HG03103 (cell line): ENCODE measurements at regions not wholly inside any gene's neighbourhood (a gene's known extent, or its start where the extent isn't known, plus 50 kb on each side); places are given as distances from the start of the nearest gene placed in this dataset.
A peak's percentile ranks its signal among the peaks of the same experiment; 100 is the strongest.

ENCODE experiments used
- ATAC-seq: cut with Tn5 transposase; IDR thresholded peaks from one replicate; pipeline ENCODE4 v1.9.1; 2021; ENCODE audit warnings: low read depth; ENCODE audit not compliant: unreplicated experiment

DNA sequence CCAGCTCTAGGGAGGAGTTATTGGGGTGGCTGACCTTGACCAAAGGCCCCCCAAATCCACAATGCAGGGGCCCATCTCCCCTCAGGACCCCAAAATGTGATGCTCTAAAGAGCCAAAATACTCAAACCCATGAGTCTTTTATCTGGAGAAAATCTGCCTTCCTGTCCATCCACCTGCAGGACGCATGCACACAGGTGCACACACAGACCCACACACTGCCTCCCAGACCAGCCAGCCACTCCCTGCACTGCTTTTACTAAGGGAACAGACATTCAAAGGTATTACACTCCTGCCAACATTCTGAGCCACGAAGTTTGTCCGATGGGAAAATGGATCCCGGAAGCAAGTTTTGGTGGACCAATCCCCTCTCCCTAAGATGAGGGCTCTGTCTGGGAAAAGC, 76.1 kb upstream of the CDH5 start:
- no peak for ATAC-seq

DNA sequence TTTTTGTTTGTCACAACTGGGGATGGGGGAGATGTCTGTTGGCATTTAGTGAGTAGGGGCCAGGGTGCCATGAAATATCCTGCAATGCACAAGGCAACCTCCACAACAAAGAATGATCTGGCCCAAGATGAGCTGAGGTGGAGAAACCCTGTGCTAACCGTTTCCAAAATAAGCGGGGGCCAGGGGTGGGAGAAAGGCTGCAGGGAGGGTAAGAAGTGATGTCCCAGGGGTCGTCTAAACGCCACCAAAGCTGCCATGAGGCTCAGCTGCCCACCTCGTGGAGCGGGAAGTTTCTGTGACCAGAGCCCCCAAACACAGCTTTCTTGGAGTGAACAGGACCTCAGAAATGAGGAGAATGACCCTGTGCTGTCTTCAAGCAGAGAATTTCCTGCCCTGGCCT, 76.5 kb upstream of the CDH5 start:
- ATAC-seq: no peak

DNA sequence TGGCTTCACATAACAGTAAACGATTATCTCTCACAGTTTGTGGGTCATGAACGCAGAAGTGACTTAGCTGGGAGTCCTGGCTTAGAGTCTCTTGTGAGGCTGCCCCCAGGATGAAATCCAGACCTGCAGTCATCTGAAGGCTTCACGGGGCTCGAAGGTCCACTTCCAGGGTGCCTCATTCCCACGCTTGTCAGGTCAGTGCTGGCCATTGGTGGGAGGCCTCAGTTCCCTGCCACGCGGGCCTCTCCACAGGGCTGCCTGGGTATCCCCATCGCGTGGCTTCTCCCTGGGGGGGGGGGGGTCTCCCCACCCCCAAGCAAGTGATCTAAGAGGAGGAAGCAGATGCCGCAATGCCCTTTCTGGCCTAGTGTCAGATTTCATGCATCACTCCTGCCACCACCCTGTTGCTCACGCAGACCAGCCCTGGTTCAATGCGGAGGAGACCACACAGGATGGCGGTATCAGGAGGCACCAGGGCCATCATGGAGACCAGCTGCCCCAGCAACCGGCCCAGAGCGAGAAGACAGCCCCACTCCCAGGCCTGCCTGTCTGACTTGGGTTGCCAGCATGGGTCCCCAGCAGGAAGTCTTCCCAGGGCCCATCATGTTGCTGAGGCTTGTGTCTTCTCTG, 77.3 kb upstream of the CDH5 start:
- no peak for ATAC-seq

DNA sequence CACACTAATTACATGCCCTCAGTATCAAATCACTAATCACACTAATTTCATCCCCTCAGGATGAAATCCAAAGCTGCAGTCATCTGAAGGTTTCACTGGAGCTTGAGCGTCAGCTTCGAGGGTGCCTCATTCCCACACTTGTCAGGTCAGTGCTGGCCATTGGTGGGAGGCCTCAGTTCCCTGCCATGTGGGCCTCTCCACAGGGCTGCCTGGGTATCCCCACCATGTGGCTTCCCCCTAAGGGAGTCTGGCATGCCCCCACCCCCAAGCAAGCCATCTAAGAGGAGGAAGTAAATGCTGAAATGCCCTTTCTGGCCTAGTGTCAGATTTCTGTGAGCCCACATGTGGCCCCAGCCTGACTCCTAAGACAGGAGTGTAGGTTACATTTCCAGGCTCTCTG, 78.6 kb upstream of the CDH5 start:
- ATAC-seq: no peak

DNA sequence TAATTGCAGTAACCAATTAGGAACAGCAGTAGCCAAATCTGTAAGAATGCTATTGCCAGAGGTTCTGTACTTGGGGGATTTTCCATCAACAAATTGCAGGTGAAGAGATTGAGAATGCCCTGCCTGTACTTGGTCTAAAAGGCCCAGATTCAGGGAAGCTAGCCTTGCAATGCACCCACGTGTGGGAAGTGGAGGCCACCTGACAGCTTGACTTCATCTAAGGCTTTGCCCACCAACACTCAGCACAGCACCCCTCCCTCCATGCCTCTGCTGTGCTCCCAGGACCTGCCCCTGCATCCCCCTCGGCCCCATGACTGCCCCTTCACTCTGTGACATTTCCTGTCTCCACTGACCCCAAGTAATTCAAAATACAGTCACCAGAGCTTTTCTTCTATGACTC, 79.1 kb upstream of the CDH5 start:
- no peak for ATAC-seq

DNA sequence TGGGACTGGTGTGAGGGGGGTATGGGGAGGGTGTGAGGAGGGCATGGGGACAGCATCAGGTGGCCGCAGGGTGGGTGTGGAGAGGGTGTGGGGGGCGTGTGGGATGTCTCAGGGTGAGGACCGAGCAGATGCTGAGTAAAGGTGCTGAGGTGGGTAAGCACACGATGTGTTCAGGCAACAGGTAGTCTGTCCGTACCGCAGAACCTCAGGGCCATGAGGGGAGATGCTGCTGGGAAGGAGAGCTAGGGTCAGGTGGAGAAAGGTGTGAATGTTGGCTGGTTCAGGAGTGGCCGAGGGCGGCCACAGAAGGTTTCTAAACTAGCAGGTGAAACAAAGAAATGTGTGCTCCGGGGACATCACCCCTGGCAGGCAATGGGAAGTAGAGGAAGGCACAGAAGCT, 80.0 kb upstream of the CDH5 start:
- no peak for ATAC-seq

DNA sequence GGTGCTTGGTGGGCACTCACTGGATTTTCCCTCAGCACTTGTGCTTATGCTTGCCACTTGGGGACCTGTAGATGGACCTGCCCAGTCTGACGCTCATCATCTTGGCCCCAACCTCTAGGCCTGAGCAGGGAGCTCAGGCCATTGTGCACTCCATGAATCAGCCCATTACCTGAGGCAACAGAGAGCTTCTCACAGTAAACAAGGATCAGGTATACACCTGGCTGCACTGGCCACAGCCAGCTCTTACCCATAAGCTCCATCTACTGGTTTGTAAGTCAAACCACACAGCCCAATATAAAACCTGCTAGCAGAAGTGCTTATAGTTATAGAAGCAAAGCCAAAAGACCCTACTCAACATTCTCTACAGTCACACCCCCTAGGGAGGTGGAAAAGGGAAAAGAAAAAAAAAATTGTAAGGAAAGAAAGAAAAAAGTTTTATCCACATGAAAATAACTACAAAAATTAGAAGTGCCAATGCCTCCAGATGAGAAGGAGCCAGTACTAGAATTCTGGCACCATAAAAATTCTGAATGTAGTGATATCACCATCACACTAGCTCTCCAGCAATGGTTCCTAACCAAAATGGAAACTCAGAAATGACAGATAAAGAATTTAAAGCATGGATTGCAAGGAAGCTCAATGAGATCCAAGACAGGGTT, 87.8 kb upstream of the CDH5 start:
- no peak for ATAC-seq

DNA sequence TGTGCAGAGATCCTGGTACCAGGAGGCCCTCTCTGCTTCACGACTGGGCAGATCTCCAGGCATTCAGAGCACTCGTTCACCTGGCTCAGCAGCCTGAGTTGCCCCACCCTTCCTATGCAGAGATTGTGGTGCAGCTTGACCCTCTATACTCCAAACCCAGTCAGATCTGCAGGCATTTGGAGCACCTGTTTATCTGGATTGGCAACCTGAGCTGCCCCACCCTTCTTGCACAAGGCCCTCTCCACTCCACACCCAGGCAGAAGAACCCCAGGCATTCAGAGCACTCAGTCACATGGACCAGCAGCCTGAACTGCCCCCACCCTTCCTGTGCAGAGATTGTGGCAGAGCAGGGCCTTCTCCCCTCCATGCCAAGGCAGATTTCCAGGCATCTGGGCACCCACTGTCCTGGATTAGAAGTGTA, 88.4 kb upstream of the CDH5 start:
- no peak for ATAC-seq

DNA sequence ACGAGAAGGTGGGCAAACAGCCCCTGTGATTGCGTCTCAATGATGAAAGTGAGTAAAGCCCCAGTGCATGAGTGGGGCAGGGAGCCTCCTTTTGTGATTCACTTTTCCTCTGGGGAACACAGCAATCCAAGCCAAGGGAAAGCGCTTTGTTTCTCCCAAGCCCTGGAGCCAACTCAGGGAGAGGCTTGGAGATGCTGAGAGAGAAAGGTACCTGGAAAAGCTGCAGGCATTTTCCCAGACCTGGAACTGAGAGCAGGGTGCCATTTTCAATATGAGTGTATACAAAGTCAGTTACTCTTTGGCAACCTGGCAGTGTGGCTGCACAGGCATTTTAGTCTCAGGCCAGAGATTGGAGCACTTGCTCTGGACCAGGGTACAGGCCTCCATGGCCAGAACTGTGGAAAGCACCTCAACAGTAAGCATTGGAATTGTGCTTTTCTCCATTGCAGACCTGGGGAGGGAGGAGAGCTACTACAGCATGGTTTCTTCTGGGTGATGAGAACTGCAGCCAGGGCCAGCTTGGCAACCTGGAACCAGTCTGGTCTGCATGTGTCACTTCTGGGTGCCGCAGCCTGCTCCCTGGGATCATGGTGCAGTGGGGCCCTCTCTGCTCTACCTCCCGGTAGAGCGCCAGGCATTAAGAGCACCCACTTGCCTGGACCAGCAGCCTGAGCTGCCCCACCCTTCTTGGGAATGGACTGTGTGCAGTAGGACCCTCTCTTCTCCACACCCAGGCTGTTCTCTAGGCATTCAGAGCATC, 89.0 kb upstream of the CDH5 start:
- ATAC-seq: no peak

DNA sequence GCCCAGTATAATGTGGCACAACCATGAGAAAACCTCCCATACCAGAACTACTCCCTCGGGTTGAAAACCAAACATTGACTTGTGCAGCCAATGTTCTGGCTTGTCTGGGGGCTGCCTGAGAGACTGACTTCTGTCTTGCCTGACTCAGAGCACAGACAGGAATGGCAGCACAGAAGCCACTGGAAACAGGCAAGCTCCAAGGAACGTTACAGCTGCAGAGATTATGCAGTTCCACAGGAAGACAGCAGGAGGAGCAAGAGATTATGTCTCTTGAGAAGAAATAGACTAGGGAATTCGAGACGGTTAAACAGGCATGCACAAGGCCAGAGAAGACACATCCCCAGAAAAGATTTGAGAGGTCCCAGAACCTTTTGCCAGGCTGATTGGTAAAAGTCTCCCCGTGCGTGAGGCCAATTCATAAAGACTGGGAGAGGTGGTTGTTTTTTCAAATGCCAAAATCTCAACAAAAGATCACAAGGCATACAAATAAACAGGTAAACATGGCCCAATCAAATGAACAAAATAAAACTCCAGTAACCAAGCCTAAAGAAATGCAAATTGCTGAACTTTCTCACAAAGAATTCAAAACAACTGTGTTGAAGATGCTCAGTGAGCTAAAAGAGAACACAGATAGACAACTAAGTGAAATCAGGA, 90.6 kb upstream of the CDH5 start:
- ATAC-seq: no peak

DNA sequence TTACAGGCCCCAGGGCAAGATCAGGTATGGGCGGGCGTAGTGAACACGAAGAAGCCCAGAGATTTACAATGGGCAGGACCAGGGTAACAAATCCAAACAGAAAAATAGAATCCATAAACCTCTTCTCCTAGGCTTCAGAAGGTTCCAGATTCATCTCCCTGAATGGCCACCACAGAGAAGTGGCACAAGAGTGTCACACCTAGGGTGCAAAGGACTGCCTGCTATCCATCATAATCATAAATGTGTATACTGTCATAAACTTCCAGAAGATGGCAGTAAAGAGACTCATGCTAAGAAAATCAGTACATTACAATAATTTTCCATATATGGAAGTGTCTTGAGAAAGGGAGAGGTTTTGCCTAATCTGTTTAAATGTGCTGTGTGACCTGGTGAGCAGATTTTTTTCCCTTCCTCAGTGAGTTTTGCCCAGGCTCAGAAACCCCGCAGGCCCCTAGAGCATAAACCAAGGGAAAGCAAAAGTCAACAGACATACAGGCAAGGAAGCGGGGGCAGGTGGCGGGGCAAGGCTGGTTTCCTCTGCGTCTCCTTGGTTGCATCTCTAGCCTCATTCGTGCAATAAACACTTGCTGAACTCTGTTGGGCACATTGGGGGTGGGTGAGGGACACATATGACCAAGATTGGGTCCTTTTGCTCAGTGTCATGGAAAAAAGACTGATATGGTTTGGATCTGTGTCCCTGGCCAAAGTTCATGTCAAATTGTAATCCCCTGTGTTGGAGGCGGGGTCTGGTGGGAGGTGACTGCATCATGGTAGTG, 92.0 kb upstream of the CDH5 start:
- no peak for ATAC-seq

DNA sequence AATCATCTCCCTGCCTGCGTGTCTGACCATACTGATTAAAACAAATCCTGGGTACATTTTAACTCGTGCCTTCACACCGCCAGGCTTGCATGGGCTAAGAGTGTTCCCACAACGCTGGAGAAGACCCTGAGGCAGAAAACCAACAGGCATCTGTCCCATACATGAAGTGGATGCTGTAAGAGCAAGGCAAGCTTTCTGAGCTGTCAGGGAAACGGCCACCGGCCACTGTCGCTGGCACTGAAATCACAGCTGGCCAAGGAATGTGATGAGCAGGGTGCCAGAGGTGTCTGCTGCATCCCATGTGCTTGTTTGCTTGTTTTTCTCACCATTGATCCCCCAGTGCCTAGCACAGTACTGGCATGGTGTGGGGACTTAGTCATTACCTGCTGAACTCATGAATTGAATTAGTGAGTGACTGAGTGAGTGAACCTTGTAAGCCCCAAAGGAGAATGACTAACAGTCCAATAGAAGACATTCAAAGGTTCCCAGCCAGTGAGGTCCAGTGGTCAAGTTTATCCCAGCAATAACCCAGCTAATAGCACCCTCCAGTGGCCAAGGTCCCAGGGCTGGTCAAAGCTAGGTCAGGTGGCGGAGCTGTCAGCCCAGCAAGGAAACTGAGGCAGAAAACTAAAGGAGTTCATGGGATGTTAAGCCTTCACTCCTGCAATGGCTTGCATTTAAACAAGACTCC, 92.7 kb upstream of the CDH5 start:
- ATAC-seq: no peak

DNA sequence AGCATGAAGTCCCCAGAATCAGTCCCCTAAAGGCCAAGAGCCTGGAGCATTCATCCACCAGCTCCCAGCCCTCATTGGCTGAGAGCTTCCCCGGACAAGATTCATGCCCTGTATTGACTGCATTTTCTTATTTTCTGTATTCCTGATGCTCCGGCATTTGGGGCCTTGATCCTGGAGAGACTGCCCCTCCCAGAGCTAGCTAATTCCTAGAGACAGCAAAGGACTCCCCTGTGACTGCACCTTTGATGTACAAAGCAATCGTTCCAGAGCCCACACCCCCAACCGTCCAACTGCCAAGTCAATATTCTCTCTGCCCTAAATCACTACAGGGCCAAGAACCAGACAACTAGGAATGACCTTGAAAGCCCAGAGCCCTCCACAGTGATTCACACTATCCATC, 93.4 kb upstream of the CDH5 start:
- ATAC-seq: no peak

DNA sequence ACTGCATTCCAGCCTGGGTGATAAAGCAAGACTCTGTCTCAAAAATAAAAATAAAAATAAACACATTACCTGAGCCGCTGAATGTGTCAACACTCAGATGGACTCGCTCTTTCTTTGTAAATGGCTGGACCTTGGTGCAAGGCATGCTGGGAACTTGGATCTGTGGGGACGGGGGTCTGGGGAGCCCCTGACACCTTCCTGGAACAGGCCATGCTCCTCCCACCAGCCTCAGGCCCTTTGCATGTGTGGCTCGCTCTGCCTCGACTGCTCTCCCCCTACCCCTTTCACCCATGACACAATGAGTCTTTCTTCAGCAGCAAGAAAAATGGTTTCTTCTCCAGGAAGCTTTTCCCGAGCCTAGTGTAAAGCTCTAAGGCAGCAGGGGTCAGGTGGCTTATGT, 94.0 kb upstream of the CDH5 start:
- no peak for ATAC-seq

DNA sequence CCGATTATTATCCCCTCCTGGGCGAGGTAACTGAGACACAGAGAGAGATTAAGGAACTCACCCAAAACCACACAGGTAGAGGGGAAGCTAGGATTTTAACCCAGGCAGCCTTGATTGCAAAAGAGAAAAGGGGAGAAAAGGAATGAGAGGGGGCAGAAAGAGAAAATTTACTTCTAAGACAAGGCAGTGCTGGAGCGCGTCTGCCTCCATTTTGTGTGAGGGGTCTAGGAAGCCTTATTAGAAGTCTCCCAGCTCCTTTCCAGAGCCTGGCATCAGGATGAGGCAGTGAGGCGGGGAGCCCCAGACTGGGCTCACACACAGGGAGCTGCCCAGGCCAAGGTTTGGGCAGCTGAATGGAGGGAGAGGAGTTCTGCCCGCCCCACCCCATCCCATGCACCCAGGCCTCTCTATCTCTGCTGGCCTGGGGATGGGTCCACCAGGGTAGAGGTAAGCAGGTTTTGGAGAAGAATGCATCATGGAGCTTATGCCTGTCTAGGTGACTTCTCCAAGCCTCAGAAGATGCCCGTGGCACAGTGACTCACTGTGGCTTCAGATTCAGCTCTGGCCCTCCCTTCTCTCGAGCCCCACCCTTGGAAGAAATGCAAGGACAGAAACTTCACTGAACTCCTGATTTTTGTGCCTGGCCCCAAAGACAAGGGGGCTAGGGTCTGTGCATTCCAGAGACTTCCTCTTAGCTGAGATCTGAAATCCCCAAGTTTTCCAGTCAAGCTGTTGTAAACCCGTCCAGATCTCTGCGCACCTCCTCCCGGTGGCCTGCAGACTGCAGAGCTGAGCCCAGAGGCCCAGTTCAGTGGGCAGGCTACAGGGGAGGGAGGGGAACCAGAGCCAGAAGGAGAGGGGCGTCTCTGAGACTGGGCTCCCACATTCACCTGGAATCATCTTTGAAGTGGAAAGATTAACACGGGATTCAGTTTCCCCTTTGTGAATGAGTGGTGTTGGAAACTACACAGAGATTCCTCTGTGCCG, 95.1 kb upstream of the CDH5 start:
- ATAC-seq: no peak

DNA sequence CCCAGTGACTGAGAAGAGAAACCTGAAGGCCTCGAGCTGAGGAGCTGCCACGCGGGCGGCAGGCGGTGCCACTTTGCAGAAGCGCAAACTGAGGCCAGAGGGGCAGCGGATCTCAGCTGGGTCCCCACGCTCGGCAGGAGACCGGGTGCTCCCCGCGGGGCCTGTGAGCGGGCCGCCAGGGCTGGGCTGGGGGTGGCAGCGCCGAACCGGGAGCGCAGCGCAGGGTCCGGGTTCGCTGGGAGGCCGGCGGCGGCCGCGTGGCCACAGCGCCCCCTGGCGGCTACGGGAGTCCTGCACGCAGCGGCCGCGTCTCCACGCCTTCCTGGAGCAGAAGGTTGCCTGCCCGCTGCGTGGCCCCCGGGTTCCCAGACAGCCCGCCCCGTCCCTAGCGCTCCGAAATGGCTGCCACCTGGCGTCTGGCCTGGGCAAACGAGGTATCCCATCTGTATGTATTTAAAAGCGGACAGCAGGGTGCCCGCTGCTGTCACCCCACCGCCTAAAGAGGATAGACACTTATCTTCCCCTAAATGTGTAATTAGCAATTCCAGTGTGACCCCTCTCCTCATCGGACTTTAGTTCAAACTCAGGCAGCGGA, 96.1 kb upstream of the CDH5 start:
- peak; percentile 59 for ATAC-seq

DNA sequence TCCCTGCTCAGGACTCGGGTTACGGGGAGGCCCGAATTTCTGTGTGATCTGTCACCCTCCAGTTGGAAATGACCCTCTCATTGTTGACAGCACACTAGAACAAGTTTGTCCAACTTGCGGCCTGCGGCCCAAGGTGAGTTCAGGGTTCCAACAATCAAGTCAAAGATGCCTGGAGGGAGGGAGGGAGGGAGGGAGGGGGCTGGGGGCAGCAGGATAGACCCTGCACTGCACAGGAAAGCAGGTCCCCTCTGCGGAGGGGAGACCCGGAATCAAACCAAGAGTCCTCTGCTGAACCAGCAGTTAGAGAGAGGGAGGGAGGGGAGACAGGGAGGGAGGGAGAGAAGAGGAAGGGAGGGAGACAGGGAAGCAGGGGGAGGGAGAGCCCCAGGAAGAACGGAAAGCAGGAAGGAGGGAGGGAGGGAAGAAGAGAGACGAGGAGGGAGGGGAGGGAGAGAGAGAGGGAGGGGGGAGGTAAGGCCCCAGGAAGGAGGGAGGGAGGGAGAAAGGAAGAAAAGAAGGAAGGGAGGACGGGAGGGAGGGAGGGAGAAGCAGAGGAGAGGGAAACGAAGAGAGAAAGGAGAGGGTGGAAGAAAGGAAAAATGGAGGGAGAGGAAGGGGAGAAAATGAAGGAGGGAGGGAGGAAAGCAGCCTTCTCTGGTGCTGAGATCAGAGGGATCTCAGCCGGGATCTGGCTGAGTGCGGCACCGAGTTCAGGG, 96.7 kb upstream of the CDH5 start:
- ATAC-seq: no peak
